ENCODE measurements at regions not wholly inside any gene's neighbourhood (a gene's known extent, or its start where the extent isn't known, plus 50 kb on each side); places are given as distances from the start of the nearest gene placed in this dataset.

DNA sequence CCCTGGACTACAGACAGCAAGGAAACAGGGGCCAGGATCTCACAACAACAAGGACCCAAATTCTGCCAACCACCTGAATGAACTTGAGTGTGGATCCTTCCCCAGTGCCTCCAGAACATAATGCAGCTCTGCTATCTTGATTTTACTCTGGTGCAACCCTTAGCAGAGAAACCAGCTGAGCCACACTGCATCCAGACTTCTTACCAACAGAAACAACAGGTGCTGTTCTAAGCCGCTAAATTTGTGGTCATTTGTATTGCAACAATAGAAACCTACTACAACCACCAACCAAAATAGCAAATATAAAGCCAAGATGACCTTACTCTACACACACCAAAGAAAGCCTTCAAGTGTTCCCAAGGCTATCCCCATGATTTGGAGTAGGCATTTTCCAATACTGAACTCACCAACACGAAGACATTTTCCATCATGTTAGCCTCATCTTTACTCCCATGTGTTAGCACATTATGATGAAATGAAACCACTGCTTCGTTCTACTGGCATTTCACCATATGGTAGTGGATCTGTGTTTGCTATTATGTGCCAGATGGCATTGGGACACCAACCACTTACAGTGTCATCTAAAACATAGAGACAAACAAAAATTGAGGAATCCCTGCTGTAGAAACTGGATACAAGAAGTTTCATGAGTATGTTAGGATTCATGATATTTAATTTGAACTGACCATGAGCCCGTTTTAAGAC is 249.8 kb upstream of the ID4 start (continued):
- TF ChIP-seq RNF2 (IDR thresholded peaks at IDR 0.05; ENCODE audit: borderline replicate concordance, low read depth, low read length, missing control alignments, poor library complexity, severe bottlenecking): no peak

Data from H1 (cell line).